ENCODE measurements at regions not wholly inside any gene's neighbourhood (a gene's known extent, or its start where the extent isn't known, plus 50 kb on each side); places are given as distances from the start of the nearest gene placed in this dataset.

GRCh38 chr4:127217586-127218229, 415.0 kb upstream of the INTU start:
- Histone ChIP-seq H3K27me3 (no peaks in the 10 kb centered on the region), H3K36me3 (replicated peaks in 1 of 2) (no peaks in the 10 kb centered on the region), H3K27ac (no peak overlapping the region), H3K4me3 (no peak overlapping the region), H3K4me1 (replicated peaks in 1 of 2) (peaks cover 0 to 1% of the 10 kb centered on the region in 2 donors), H3K9me3 (replicated peaks in 1 of 3) (no peaks in the 10 kb centered on the region)
- no peak for DNase-seq
- no peak for TF ChIP-seq POLR2A (IDR thresholded peaks at IDR 0.05)
- TF ChIP-seq CTCF (IDR thresholded peaks at IDR 0.05), result no peak
- 89 to 98% (median 93%) methylated on average over 2 of the region's 2 CpGs for WGBS, 4 donors
- intact Hi-C loops (cut with DNase I), result no loop called here

GRCh38 chr4:127219232-127219631, 413.5 kb upstream of the INTU start:
- no peak overlapping the region for H3K27ac ChIP-seq
- H3K9me3 ChIP-seq (replicated peaks in 1 of 3), result no peaks in the 10 kb centered on the region
- H3K36me3 ChIP-seq (replicated peaks in 1 of 2), result no peaks in the 10 kb centered on the region
- no peaks in the 10 kb centered on the region for H3K4me1 ChIP-seq (replicated peaks in 1 of 2)
- no peak overlapping the region for H3K4me3 ChIP-seq
- DNase-seq, result no peak
- TF ChIP-seq CTCF (IDR thresholded peaks at IDR 0.05), result no peak
- no peak for TF ChIP-seq POLR2A (IDR thresholded peaks at IDR 0.05)
- no peaks in the 10 kb centered on the region for H3K27me3 ChIP-seq
- intact Hi-C loops (cut with DNase I), result no loop called here

- TF ChIP-seq CTCF (IDR thresholded peaks at IDR 0.05) (no peak), POLR2A (IDR thresholded peaks at IDR 0.05) (no peak)
- no peaks in the 10 kb centered on the region for H3K27me3 ChIP-seq
- DNase-seq, result no peak
- H3K27ac ChIP-seq, result no peak overlapping the region
- no peaks in the 10 kb centered on the region for H3K36me3 ChIP-seq (replicated peaks in 1 of 2)
- no peaks in the 10 kb centered on the region for H3K4me1 ChIP-seq (replicated peaks in 1 of 2)
- no peaks in the 10 kb centered on the region for H3K9me3 ChIP-seq (replicated peaks in 1 of 3)
- H3K4me3 ChIP-seq, result no peak overlapping the region
- intact Hi-C loops (cut with DNase I), result no loop called here
- WGBS, 4 donors, result 86 to 90% (median 88%) methylated on average over 5 of the region's 5 CpGs
Measured at GRCh38 chr4:127224556-127224955, 408.2 kb upstream of the INTU start.

GRCh38 chr4:127229855-127230608, 402.7 kb upstream of the INTU start:
- Histone ChIP-seq H3K27ac (no peak overlapping the region), H3K27me3 (no peaks in the 10 kb centered on the region), H3K4me3 (no peak overlapping the region), H3K36me3 (replicated peaks in 1 of 2) (no peaks in the 10 kb centered on the region), H3K4me1 (replicated peaks in 1 of 2) (no peaks in the 10 kb centered on the region), H3K9me3 (replicated peaks in 1 of 3) (no peaks in the 10 kb centered on the region)
- WGBS, 4 donors, result 71 to 78% (median 75%) methylated on average over 3 of the region's 3 CpGs
- intact Hi-C loops (cut with DNase I), result no loop called here
- TF ChIP-seq POLR2A (IDR thresholded peaks at IDR 0.05) (no peak), CTCF (IDR thresholded peaks at IDR 0.05) (no peak)
- no peak for DNase-seq
